ENCODE measurements at regions not wholly inside any gene's neighbourhood (a gene's known extent, or its start where the extent isn't known, plus 50 kb on each side); places are given as distances from the start of the nearest gene placed in this dataset.
"Not testable (repeated sequence)": the region's sequence is repeated elsewhere in the genome, so short reads cannot be mapped to it uniquely, and the experiment has no call there.

GRCh38 chr14:106227793-106228192 lies 701.4 kb downstream of the TMEM121 start:
- no peak for TF ChIP-seq CTCF (IDR thresholded peaks at IDR 0.05)
- Histone ChIP-seq H3K4me3 (no peak overlapping the region), H3K27ac (no peak overlapping the region), H3K4me1 (no peaks in the 10 kb centered on the region), H3K27me3 (ENCODE audit: low read depth) (no peaks in the 10 kb centered on the region), H3K9me3 (no peaks in the 10 kb centered on the region), H3K36me3 (no peaks in the 10 kb centered on the region)
- no peak for ATAC-seq
- intact Hi-C loops (cut with DNase I), result no loop called here
- no peak for DNase-seq

GRCh38 chr14:106228541-106229158 lies 702.3 kb downstream of the TMEM121 start:
- intact Hi-C loops (cut with DNase I), result no loop called here
- no peak overlapping the region for H3K4me3 ChIP-seq
- no peaks in the 10 kb centered on the region for H3K4me1 ChIP-seq
- H3K9me3 ChIP-seq, result no peaks in the 10 kb centered on the region
- no peaks in the 10 kb centered on the region for H3K27me3 ChIP-seq (ENCODE audit: low read depth)
- ATAC-seq, result no peak
- TF ChIP-seq CTCF (IDR thresholded peaks at IDR 0.05), result no peak
- H3K27ac ChIP-seq, result no peak overlapping the region
- DNase-seq, result no peak
- H3K36me3 ChIP-seq, result no peaks in the 10 kb centered on the region

- Histone ChIP-seq H3K27me3 (ENCODE audit: low read depth) (no peaks in the 10 kb centered on the region), H3K4me1 (no peaks in the 10 kb centered on the region), H3K36me3 (no peaks in the 10 kb centered on the region), H3K9me3 (no peaks in the 10 kb centered on the region), H3K27ac (no peak overlapping the region), H3K4me3 (no peak overlapping the region)
- DNase-seq, result no peak
- no peak for ATAC-seq
- intact Hi-C loops (cut with DNase I), result no loop called here
- TF ChIP-seq CTCF (IDR thresholded peaks at IDR 0.05), result no peak
Measured at GRCh38 chr14:106230071-106230470, 703.7 kb downstream of the TMEM121 start.

- H3K27me3 ChIP-seq (ENCODE audit: low read depth); H3K27ac ChIP-seq; H3K36me3 ChIP-seq; ATAC-seq; DNase-seq; intact Hi-C loops (cut with DNase I); H3K4me1 ChIP-seq; H3K9me3 ChIP-seq; H3K4me3 ChIP-seq: not testable (repeated sequence)
Measured at GRCh38 chr14:106233191-106233590, 706.8 kb downstream of the TMEM121 start.

GRCh38 chr14:106234525-106235254 lies 708.3 kb downstream of the TMEM121 start:
- DNase-seq; H3K4me3 ChIP-seq; H3K27ac ChIP-seq; H3K27me3 ChIP-seq (ENCODE audit: low read depth); H3K36me3 ChIP-seq; ATAC-seq; H3K9me3 ChIP-seq; H3K4me1 ChIP-seq; intact Hi-C loops (cut with DNase I): not testable (repeated sequence)
- TF ChIP-seq CTCF (IDR thresholded peaks at IDR 0.05), result peak; percentile 55

Data from lower lobe of right lung (tissue), 2 donors.